HepG2 (cell line): ENCODE measurements at regions not wholly inside any gene's neighbourhood (a gene's known extent, or its start where the extent isn't known, plus 50 kb on each side); places are given as distances from the start of the nearest gene placed in this dataset.

Experiments
- ATAC-seq: fragments of 200-7000 bp; cut with Tn5 transposase; 3 replicates; pipeline ENCODE4 v1.9.1; 2020; ENCODE audit warnings: mild to moderate bottlenecking, moderate library complexity
- BruUV-seq: library from RNA; stranded (reverse); fragments of 400-500 nt; replicated peaks from 2 replicates; lab custom pipeline; 2021; lab: Mats Ljungman, UMichigan
- CTCF ChIA-PET: fragments of 300-600 bp; formaldehyde crosslinking; extraction: SDS; loops from one replicate; lab custom pipeline; 2021; ENCODE audit warnings: low total read pairs, inconsistent platforms, low intra/inter-chr PET ratio; lab: Yijun Ruan, JAX
- POLR2A ChIA-PET: fragments of 350-600 bp; sonication (Branson Sonifier 250); formaldehyde crosslinking; loops from one replicate; lab custom pipeline; 2020; ENCODE audit warnings: antibody characterized with exemption, inconsistent platforms; lab: Yijun Ruan, JAX
- DNase-seq: peaks from one replicate; pipeline ENCODE4 v3.0.0-alpha.2; 2015; ENCODE audit warnings: low spot score
- FAIRE-seq: peaks from 3 replicates; lab custom pipeline; 2011; peaks lifted over from hg19 to GRCh38; lab: Jason Lieb, UNC
- H2AFZ ChIP-seq: one replicate; pipeline ENCODE4 v1.6.1; 2011; ENCODE audit warnings: low read length, inconsistent platforms
- H3K27ac ChIP-seq: fragments of 300-600 bp; 3 replicates; pipeline ENCODE4 v1.8.0; 2011; ENCODE audit warnings: mixed run types, mild to moderate bottlenecking, mixed read lengths, low read length, inconsistent platforms; ENCODE audit not compliant: insufficient read depth; ENCODE audit errors: extremely low read length
- H3K27me3 ChIP-seq, 2 experiments: fragments of 200-600 bp in 1 of 2; 2 replicates in 1 of 2; 3 replicates in 1 of 2; pipeline versions ENCODE4 v1.6.0 to v1.8.0; 2011; ENCODE audit warnings: low read length in 2 of 2, mild to moderate bottlenecking in 2 of 2, moderate library complexity in 2 of 2, inconsistent platforms in 1 of 2; ENCODE audit not compliant: insufficient read depth in 2 of 2, control insufficient read depth in 1 of 2
- H3K36me3 ChIP-seq, 2 experiments: fragments of 200-600 bp in 1 of 2; replicated peaks in 1 of 2; 2 replicates in 1 of 2; 3 replicates in 1 of 2; pipeline versions ENCODE4 v1.5.1 to v1.8.0; 2011; ENCODE audit warnings: low read length in 2 of 2, inconsistent platforms in 1 of 2; ENCODE audit not compliant: insufficient read depth in 2 of 2, control insufficient read depth in 1 of 2
- H3K4me1 ChIP-seq: 2 replicates; pipeline ENCODE4 v1.5.1; 2012; ENCODE audit warnings: low read length, inconsistent platforms; ENCODE audit not compliant: insufficient read depth
- H3K4me2 ChIP-seq: 2 replicates; pipeline ENCODE4 v1.6.0; 2011; ENCODE audit warnings: low read depth, low read length, inconsistent platforms
- H3K4me3 ChIP-seq, 3 experiments: fragments of 200-600 bp in 1 of 3; sonication (generic), shearing (Covaris generic) in 1 of 3; replicated peaks in 1 of 3; 2 replicates each; pipeline ENCODE4 v1.5.1; 2011 to 2016; ENCODE audit warnings: low read length in 3 of 3, inconsistent platforms in 2 of 3, low read depth in 2 of 3, mild to moderate bottlenecking in 2 of 3, control low read depth in 1 of 3, mixed read lengths in 1 of 3; ENCODE audit not compliant: insufficient read depth in 1 of 3
- H3K79me2 ChIP-seq: one replicate; pipeline ENCODE4 v1.6.1; 2011; ENCODE audit warnings: low read length, inconsistent platforms; ENCODE audit not compliant: insufficient read depth
- H3K9ac ChIP-seq: 2 replicates; pipeline ENCODE4 v1.6.0; 2011; ENCODE audit warnings: mild to moderate bottlenecking, low read depth, low read length, inconsistent platforms; ENCODE audit not compliant: insufficient read depth
- H3K9me3 ChIP-seq: 2 replicates; pipeline ENCODE4 v1.5.1; 2012; ENCODE audit warnings: mild to moderate bottlenecking, low read length
- H4K20me1 ChIP-seq: 2 replicates; pipeline ENCODE4 v1.6.0; 2011; ENCODE audit warnings: inconsistent platforms, mild to moderate bottlenecking, low read length, moderate library complexity; ENCODE audit not compliant: insufficient read depth
- AGO1 ChIP-seq: fragments of 200-400 bp; formaldehyde crosslinking; IDR thresholded peaks from 2 replicates; pipeline ENCODE4 v1.6.1; 2017; ENCODE audit warnings: mild to moderate bottlenecking, low read depth, low read length, moderate library complexity; ENCODE audit not compliant: poor library complexity, severe bottlenecking
- DPF2 ChIP-seq: sonication (generic); formaldehyde crosslinking; IDR thresholded peaks from 2 replicates; pipeline ENCODE4 v1.4.0; 2020; ENCODE audit warnings: mild to moderate bottlenecking, low read depth, missing genetic modification reagents, borderline replicate concordance
- FOXK1 ChIP-seq: sonication (generic); formaldehyde crosslinking; IDR thresholded peaks from 2 replicates; pipeline ENCODE4 v1.4.0; 2020; ENCODE audit warnings: low read depth, missing genetic modification reagents, borderline replicate concordance
- GABPB1 ChIP-seq: IDR thresholded peaks from 2 replicates; pipeline ENCODE4 v1.6.1; 2016; ENCODE audit warnings: mild to moderate bottlenecking, missing genetic modification reagents, moderate library complexity, missing compliant biosample characterization
- HDAC6 ChIP-seq: fragments of 200-600 bp; sonication (generic); IDR thresholded peaks from 2 replicates; pipeline ENCODE4 v1.7.0; 2017; ENCODE audit warnings: mild to moderate bottlenecking, antibody characterized with exemption, low read length, low read depth
- HIVEP1 ChIP-seq: sonication (generic); formaldehyde crosslinking; IDR thresholded peaks from 2 replicates; pipeline ENCODE4 v1.4.0; 2020; ENCODE audit warnings: mild to moderate bottlenecking, missing genetic modification reagents
- MAFG ChIP-seq: sonication (generic); formaldehyde crosslinking; IDR thresholded peaks from 2 replicates; pipeline ENCODE4 v1.5.1; 2020; ENCODE audit warnings: mild to moderate bottlenecking, missing genetic modification reagents
- NFKB2 ChIP-seq: sonication (generic); formaldehyde crosslinking; IDR thresholded peaks from 2 replicates; pipeline ENCODE4 v1.4.0; 2020; ENCODE audit warnings: missing genetic modification reagents, borderline replicate concordance
- XRCC5 ChIP-seq: fragments of 200-400 bp; formaldehyde crosslinking; optimal IDR thresholded peaks from 2 replicates; pipeline ENCODE3; 2017; ENCODE audit warnings: mild to moderate bottlenecking, low read length
- ZBTB7B ChIP-seq: sonication (generic); formaldehyde crosslinking; IDR thresholded peaks from 2 replicates; pipeline ENCODE4 v1.4.0; 2020; ENCODE audit warnings: missing genetic modification reagents
- ZFP41 ChIP-seq: sonication (generic); formaldehyde crosslinking; IDR thresholded peaks from 2 replicates; pipeline ENCODE4 v1.4.0; 2020; ENCODE audit warnings: mild to moderate bottlenecking, missing genetic modification reagents, borderline replicate concordance
- ZNF20 ChIP-seq: sonication (generic); formaldehyde crosslinking; IDR thresholded peaks from 2 replicates; pipeline ENCODE4 v1.4.0; 2020; ENCODE audit warnings: mild to moderate bottlenecking, moderate library complexity, missing genetic modification reagents
- ZNF263 ChIP-seq: sonication (generic); formaldehyde crosslinking; IDR thresholded peaks from 2 replicates; pipeline ENCODE4 v1.4.0; 2020; ENCODE audit warnings: missing genetic modification reagents
- ZNF276 ChIP-seq: sonication (generic); formaldehyde crosslinking; IDR thresholded peaks from 2 replicates; pipeline ENCODE4 v1.4.0; 2020; ENCODE audit warnings: mild to moderate bottlenecking, low read depth, missing genetic modification reagents
- ZNF563 ChIP-seq: sonication (generic); formaldehyde crosslinking; IDR thresholded peaks from 2 replicates; pipeline ENCODE4 v1.8.0; 2022; ENCODE audit warnings: mild to moderate bottlenecking, moderate library complexity, missing genetic modification reagents
- ZNF792 ChIP-seq: IDR thresholded peaks from 2 replicates; pipeline ENCODE4 v1.6.1; 2016
- ZSCAN5A ChIP-seq: sonication (generic); formaldehyde crosslinking; IDR thresholded peaks from 2 replicates; pipeline ENCODE4 v1.8.0; 2022; ENCODE audit warnings: mild to moderate bottlenecking, missing genetic modification reagents, borderline replicate concordance
- WGBS: methylation state at CpG from one replicate; pipeline ENCODE4 v1.1.6; 2017; ENCODE audit warnings: low lambda C conversion rate; 5-methylcytosine and 5-hydroxymethylcytosine counted together
- in situ Hi-C: cut with HindIII; loops from 2 replicates; pipeline ENCODE4 v1.10.0; 2017; ENCODE audit warnings: low pct_unique_long_range_greater_than_20kb; ENCODE audit not compliant: extremely low pct_ligation_motif_present
- intact Hi-C: fragments of 100-400 bp; cut with micrococcal nuclease; formaldehyde crosslinking; loops from one replicate; pipeline ENCODE4 v1.10.0; 2022; ENCODE audit not compliant: unreplicated experiment
- TF ChIP-seq, protein P1 (sequence below): sonication (generic); formaldehyde crosslinking; IDR thresholded peaks from 2 replicates; pipeline ENCODE4 v1.4.0; 2020; ENCODE audit warnings: mild to moderate bottlenecking, missing genetic modification reagents

GRCh38 chr6:6452002-6452401 is 131.5 kb upstream of the F13A1 start:
- ChIA-PET CTCF (no interaction called here), POLR2A (no interaction called here)
- Histone ChIP-seq H3K9me3 (no peaks in the 10 kb centered on the region), H3K79me2 (no peaks in the 10 kb centered on the region), H3K36me3 (no peaks in the 10 kb centered on the region), H3K27me3 (peaks cover 0 to 4% of the 10 kb centered on the region in 2 experiments; a peak in 1 of 5 replicates), H2AFZ (no peak overlapping the region), H3K4me1 (no peaks in the 10 kb centered on the region), H3K4me2 (no peak overlapping the region), H4K20me1 (no peaks in the 10 kb centered on the region), H3K27ac (no peak overlapping the region), H3K4me3 (no peak overlapping the region), H3K9ac (no peak overlapping the region)
- DNase-seq (no peak), FAIRE-seq (no peak), ATAC-seq (no peak)
- BruUV-seq = no TSS peak
- intact Hi-C loops (no loop called here), in situ Hi-C loops (no loop called here)
- TF ChIP-seq ZNF792 (CRISPR knock-in tag) = no peak
- no peak for TF ChIP-seq MAFG (CRISPR knock-in tag)
- no peak for TF ChIP-seq ZNF563
- no peak for TF ChIP-seq ZNF263 (CRISPR knock-in tag)
- TF ChIP-seq ZNF20 (CRISPR knock-in tag) = no peak
- no peak for TF ChIP-seq ZSCAN5A (CRISPR knock-in tag)
- no peak for TF ChIP-seq ZFP41 (CRISPR knock-in tag)
- no peak for TF ChIP-seq ZNF276 (CRISPR knock-in tag)
- no peak for TF ChIP-seq FOXK1
- TF ChIP-seq DPF2 (CRISPR knock-in tag) = no peak
- no peak for TF ChIP-seq XRCC5
- TF ChIP-seq AGO1 = no peak
- TF ChIP-seq, protein P1, sequence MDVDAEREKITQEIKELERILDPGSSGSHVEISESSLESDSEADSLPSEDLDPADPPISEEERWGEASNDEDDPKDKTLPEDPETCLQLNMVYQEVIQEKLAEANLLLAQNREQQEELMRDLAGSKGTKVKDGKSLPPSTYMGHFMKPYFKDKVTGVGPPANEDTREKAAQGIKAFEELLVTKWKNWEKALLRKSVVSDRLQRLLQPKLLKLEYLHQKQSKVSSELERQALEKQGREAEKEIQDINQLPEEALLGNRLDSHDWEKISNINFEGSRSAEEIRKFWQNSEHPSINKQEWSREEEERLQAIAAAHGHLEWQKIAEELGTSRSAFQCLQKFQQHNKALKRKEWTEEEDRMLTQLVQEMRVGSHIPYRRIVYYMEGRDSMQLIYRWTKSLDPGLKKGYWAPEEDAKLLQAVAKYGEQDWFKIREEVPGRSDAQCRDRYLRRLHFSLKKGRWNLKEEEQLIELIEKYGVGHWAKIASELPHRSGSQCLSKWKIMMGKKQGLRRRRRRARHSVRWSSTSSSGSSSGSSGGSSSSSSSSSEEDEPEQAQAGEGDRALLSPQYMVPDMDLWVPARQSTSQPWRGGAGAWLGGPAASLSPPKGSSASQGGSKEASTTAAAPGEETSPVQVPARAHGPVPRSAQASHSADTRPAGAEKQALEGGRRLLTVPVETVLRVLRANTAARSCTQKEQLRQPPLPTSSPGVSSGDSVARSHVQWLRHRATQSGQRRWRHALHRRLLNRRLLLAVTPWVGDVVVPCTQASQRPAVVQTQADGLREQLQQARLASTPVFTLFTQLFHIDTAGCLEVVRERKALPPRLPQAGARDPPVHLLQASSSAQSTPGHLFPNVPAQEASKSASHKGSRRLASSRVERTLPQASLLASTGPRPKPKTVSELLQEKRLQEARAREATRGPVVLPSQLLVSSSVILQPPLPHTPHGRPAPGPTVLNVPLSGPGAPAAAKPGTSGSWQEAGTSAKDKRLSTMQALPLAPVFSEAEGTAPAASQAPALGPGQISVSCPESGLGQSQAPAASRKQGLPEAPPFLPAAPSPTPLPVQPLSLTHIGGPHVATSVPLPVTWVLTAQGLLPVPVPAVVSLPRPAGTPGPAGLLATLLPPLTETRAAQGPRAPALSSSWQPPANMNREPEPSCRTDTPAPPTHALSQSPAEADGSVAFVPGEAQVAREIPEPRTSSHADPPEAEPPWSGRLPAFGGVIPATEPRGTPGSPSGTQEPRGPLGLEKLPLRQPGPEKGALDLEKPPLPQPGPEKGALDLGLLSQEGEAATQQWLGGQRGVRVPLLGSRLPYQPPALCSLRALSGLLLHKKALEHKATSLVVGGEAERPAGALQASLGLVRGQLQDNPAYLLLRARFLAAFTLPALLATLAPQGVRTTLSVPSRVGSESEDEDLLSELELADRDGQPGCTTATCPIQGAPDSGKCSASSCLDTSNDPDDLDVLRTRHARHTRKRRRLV (CRISPR knock-in tag) = no peak
- no peak for TF ChIP-seq GABPB1 (CRISPR knock-in tag)
- TF ChIP-seq NFKB2 (CRISPR knock-in tag) = no peak
- no peak for TF ChIP-seq HDAC6
- no peak for TF ChIP-seq HIVEP1 (CRISPR knock-in tag)
- TF ChIP-seq ZBTB7B = no peak
- WGBS = 0% methylated on average over 2 of the region's 2 CpGs
